ENCODE measurements at regions not wholly inside any gene's neighbourhood (a gene's known extent, or its start where the extent isn't known, plus 50 kb on each side); places are given as distances from the start of the nearest gene placed in this dataset.

GRCh38 chr11:98800696-98801095 is 220.1 kb upstream of the CNTN5 start:
- no peak for DNase-seq

GRCh38 chr11:98828986-98829708 is 191.6 kb upstream of the CNTN5 start:
- DNase-seq = no peak

GRCh38 chr11:98829971-98830370 is 190.8 kb upstream of the CNTN5 start:
- DNase-seq = no peak

- DNase-seq = no peak
Measured at GRCh38 chr11:98834776-98835175, 186.0 kb upstream of the CNTN5 start.

GRCh38 chr11:98835335-98835734 is 185.4 kb upstream of the CNTN5 start:
- no peak for DNase-seq

GRCh38 chr11:98836156-98836555 is 184.6 kb upstream of the CNTN5 start:
- no peak for DNase-seq

- no peak for DNase-seq
Measured at GRCh38 chr11:98842187-98842586, 178.6 kb upstream of the CNTN5 start.

- DNase-seq = no peak
Measured at GRCh38 chr11:98862169-98862568, 158.6 kb upstream of the CNTN5 start.

- no peak for DNase-seq
Measured at GRCh38 chr11:98871690-98872089, 149.1 kb upstream of the CNTN5 start.

GRCh38 chr11:98874050-98874449 is 146.7 kb upstream of the CNTN5 start:
- DNase-seq = no peak

GRCh38 chr11:98895936-98896335 is 124.8 kb upstream of the CNTN5 start:
- DNase-seq = no peak

- no peak for DNase-seq
Measured at GRCh38 chr11:98940913-98941312, 79.8 kb upstream of the CNTN5 start.

- no peak for DNase-seq
Measured at GRCh38 chr11:98944461-98944860, 76.3 kb upstream of the CNTN5 start.

GRCh38 chr11:98952107-98952506 is 68.6 kb upstream of the CNTN5 start:
- DNase-seq = no peak

- no peak for DNase-seq
Measured at GRCh38 chr11:98955551-98955950, 65.2 kb upstream of the CNTN5 start.

GRCh38 chr11:98964146-98964545 is 56.6 kb upstream of the CNTN5 start:
- DNase-seq = no peak

GRCh38 chr11:98965358-98965757 is 55.4 kb upstream of the CNTN5 start:
- DNase-seq = no peak

GRCh38 chr11:98965775-98966174 is 55.0 kb upstream of the CNTN5 start:
- no peak for DNase-seq

GRCh38 chr11:98967005-98967404 is 53.7 kb upstream of the CNTN5 start:
- DNase-seq = no peak
